ENCODE measurements at regions not wholly inside any gene's neighbourhood (a gene's known extent, or its start where the extent isn't known, plus 50 kb on each side); places are given as distances from the start of the nearest gene placed in this dataset.

DNA sequence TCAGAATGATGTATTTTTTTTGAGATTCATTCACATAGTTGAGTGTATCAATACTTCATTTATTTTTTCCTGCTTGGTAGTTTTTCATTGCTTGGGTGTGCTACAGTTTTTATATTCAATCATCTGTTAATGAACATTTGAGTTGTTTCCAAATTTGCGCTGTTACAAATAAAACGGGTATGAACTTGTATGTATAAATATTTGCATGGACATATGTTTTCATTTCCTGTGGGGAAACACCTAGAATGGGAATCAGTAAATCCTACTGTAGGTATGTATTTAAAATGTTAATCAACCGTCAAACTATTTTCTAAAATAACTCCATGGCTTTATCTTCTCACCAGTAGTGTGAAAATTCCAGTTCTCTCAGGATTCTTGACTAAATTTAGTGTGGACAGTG lies 826.3 kb downstream of the EFNB2 start:
- TF ChIP-seq NFIC (IDR thresholded peaks at IDR 0.05) (no peak), ZBTB7A (IDR thresholded peaks at IDR 0.05; ENCODE audit: low read depth) (no peak), EP300 (IDR thresholded peaks at IDR 0.05; ENCODE audit: borderline replicate concordance) (no peak), CREB1 (IDR thresholded peaks at IDR 0.05; ENCODE audit: low read depth) (no peak)
